SHP77 (cell line): ENCODE measurements at regions not wholly inside any gene's neighbourhood (a gene's known extent, or its start where the extent isn't known, plus 50 kb on each side); places are given as distances from the start of the nearest gene placed in this dataset.
A peak's percentile ranks its signal among the peaks of the same experiment; 100 is the strongest.
"Not testable (repeated sequence)": the region's sequence is repeated elsewhere in the genome, so short reads cannot be mapped to it uniquely, and the experiment has no call there.

ENCODE experiments used
- DNase-seq, 2 experiments: peaks; one replicate each; lab custom pipeline; 2025; lab: John Stamatoyannopoulos, UW

DNA sequence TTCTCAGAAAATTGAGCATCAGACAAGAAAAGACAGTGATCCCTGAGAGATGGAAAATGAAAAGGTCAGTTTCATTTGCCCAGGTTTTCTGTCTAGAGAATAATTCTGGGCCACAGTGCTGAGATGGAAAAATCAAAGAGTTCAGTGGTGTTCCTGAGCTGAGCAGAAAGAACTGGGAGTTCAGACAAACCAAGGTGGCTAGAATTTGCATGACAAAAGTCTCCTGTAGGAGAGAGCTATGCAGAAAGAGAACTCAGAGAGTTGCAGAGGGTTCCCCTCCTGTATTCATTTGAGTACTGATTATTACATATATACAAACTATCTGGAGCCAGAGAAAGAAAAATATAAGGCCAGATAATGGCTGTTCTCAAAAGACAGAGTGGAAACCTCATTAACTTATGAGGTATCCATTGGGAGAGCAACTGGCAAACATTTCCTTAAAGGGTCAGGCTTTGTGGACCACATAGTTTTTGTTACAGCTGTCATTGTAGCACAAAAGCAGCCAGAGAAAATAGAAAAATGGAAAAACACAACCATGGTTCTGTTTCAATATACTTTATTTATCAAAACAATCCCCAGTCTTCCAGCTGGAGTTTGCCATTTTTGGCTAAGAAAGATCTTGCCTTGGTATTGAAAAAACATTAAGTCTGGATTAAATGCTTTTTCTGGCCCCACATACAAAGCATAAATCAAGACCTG lies 1004.1 kb downstream of the TBL1XR1 start:
- DNase-seq: no peak

- no peak for DNase-seq
Observed at GRCh38 chr3:176190755-176191154, 1006.5 kb downstream of the TBL1XR1 start.

- DNase-seq: no peak
Observed at GRCh38 chr3:176183181-176183580, 1014.1 kb downstream of the TBL1XR1 start.

DNA sequence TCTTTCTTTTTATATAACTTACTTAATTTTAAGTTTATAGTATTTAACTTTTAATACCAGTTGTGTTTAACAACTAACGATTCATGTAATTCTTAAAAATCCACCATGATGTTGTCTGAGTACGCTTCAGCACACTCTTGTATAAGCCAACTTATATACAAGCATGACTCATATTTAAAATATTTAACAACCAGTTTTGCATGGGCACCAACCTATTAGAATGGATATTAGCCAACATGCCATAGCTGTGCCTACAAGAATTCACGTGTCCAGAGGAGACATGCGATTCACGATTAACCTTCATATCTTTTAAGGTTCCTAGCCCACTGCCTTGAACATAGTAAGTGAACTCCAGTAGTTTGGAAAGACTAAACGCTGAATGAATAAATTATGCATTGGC lies 1023.2 kb downstream of the TBL1XR1 start:
- no peak for DNase-seq

DNA sequence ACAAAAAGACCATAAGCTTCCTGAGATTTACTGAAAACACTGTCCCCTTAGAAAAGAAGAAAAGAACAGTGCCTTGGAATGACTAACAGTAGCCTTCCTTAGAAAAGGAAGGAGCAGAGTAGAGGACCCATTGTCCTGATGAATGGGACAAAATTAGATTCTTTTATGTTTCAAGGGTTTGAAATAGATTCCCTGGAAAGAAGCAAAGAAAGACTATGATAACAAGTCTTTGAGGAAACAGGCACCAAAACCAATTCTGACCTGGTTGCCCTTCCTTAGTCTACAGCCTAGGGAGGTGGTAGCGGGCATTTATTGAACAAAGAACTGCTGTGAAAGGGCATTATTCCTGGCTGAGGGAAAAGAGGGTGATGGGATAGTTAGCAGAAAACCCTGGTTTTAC lies 1024.8 kb downstream of the TBL1XR1 start:
- no peak for DNase-seq

GRCh38 chr3:176167272-176167671 lies 1030.0 kb downstream of the TBL1XR1 start:
- DNase-seq: no peak

DNA sequence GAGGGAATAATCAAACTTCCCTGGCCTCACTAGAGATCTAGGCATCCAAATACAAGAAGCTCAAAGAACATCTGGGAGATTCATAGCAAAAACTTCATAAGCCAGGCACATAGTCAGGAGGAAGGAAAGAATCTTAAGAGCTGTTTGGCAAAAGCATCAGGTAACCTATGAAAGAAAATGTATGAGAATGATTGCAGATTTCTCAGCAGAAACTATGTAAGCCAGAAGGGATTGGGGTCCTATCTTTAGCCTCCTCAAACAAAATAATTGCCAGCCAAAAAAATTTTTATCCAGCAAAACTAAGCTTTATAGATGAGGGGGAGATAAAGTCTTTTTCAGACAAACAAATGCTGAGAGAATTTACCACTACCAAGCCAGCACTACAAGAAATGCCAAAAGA lies 1036.3 kb downstream of the TBL1XR1 start:
- DNase-seq: no peak

DNA sequence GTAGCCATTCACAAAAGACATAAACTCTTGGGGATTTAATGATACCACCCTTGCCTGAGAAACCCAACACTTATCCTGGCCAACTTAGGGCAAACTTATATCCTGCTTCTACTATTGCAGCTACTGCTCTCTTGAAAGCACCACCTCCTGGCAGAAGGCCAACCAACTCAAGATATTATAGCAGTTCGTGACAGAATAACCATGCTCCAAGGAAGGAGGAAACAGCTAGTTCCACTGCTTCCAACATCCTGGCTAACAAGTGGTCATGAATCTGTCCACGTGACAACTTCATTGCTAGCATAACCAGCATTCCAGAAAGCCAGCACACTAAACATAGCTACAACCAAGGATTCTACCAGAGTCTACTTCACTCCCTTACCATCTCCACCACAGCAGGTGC lies 1037.5 kb downstream of the TBL1XR1 start:
- no peak for DNase-seq

- DNase-seq: no peak
Observed at GRCh38 chr3:176155012-176155411, 1042.3 kb downstream of the TBL1XR1 start.

GRCh38 chr3:176149567-176149966 lies 1047.7 kb downstream of the TBL1XR1 start:
- no peak for DNase-seq

DNA sequence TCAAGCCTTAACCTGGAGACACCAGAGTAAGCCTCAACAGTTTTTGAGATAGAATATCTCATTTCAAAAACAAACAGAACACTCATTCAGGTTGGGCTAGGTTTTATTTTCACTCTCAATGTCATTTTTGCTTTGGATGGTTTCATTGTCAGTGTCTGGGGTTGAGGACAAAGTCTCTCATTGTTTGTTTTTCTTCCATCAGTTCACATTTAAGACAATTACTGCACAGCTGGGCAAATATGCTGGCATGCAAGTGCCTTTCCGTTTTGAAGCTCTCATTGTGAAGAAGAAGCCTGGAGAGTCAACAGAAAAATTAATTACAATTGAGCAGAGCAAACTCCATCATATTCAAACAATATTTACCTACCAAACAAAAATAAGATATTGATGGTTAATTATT lies 1050.0 kb downstream of the TBL1XR1 start:
- DNase-seq: peak; percentile 95 to 96

GRCh38 chr3:176141837-176142236 lies 1055.4 kb downstream of the TBL1XR1 start:
- no peak for DNase-seq

DNA sequence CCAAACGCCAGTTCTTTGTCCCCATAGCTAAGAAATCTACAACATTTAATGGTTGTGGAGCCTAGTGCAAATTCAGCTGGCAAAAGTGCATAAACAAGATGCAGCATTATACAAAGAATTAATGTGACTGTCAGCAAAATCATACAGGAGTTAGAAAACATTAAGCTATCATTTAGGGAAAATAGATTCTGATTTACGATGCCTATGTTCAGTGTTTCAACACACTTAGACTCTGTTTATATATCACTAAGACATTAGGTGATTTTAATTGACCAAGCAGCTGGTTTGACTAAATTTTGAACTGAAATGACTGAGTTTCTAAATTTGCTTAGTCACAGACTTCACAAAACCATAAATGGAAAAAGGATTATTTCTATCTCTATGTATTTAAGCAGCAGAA lies 1076.8 kb downstream of the TBL1XR1 start:
- DNase-seq: no peak

DNA sequence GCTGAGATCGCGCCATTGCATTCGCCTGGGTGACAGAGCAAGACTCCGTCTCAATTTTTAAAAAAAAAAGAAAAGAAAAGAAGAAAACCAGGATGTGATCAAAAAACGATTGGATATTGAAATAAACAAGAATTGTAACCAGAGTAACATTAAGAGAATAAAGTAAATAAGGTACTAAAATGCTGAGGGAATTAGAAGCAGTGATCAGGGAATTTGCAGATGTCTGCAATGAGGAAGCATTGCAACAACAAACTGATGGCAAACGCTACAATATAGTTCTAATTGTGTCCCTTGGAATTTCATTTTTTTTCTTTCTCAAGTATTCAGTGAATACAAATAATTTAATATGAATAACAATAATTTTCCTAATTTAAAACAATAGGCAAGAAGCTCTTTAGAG lies 1077.5 kb downstream of the TBL1XR1 start:
- DNase-seq: no peak

DNA sequence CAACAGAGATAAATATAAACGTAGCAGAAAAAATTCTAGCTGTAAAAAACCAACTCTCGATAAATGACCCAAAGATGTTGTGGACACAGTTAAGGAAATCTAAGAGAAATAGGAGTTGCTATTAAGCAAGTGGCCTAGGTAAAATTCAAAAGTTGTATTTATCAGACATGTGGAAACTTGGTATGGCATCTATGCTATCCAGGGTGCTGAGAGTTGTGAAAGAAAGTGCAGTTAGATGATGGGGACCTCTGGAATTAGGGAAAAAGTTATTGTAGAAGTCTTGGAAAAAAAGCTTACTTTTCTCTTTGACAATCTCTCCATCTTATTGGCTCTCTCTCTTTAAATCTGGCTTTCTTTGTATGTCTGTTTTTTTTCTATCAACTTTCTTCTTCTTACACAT lies 1090.9 kb downstream of the TBL1XR1 start:
- no peak for DNase-seq

DNA sequence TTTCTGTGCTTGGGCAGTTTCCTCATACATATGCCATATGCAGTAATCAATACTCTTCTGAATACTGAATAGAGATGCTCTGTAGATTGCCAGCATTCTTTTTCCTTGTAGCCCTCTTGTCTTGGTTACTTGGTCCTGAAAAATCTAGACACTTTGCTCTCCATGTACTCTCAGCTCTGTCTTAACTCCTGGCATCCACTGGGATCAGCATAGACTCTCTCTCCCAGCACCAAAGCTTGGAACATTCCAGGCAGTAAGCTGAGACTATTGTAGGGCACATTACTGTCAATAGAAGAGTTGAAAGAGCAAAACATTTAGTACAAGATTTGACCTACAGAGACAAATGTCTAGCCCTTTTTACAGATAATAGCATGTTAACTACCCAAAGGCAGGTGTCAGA lies 1100.3 kb downstream of the TBL1XR1 start:
- DNase-seq: no peak

DNA sequence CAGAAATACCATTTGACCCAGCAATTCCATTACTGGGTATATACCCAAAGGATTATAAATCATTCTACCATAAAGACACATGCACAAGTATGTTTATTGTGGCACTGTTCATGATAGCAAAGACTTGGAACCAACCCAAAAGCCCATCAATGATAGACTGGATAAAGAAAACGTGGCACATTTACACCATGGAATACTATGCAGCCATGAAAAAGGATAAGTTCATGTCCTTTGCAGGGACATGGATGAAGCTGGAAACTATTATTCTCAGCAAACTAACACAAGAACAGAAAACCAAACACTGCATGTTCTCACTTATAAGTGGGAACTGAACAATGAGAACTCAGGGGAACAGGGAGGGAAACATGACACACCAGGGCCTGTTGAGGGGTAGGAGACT lies 1103.4 kb downstream of the TBL1XR1 start:
- not testable (repeated sequence) for DNase-seq

- no peak for DNase-seq
Observed at GRCh38 chr3:176090727-176091126, 1106.6 kb downstream of the TBL1XR1 start.

GRCh38 chr3:176088962-176089383 lies 1108.3 kb downstream of the TBL1XR1 start:
- no peak for DNase-seq

- no peak for DNase-seq
Observed at GRCh38 chr3:176087066-176087697, 1110.1 kb downstream of the TBL1XR1 start.

DNA sequence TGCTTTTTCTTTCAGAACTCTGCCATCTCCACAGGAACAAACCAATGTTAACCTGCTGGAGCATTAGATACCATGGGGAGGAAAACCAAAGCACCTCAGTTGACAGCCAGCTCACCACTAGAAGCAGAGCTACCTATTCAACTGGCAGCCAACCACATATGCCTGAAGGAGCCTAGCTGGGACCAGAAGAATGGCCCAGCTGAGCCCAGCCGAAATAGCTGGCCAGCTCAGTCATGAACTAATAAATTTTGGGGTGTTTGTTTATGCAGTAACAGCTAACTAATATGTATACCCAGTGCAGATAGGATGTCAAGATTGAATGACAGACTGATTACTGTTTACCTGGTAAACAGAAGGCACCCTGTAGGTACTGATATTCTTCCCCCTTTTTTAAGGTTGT lies 1117.5 kb downstream of the TBL1XR1 start:
- DNase-seq: no peak

DNA sequence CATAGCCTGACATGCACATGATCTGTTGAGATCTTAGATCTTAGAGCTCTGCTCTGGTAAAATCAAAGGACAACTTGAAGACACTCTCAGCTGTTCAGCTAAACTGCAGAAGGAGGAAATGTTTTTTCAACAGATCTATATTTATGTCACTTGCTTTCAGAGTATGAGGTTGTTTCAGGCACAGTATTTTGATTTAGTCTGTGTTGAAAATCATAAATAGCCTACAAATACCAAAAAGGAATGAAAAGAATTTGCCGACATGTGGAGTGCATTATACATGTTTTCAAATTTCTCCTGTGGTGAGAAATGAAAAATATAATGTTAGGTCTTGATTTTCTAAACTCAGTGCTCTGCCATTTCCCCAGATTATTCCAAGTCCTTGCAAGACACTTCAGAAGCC lies 1118.4 kb downstream of the TBL1XR1 start:
- DNase-seq: no peak

GRCh38 chr3:176075491-176075890 lies 1121.8 kb downstream of the TBL1XR1 start:
- DNase-seq: no peak

- no peak for DNase-seq
Observed at GRCh38 chr3:176075046-176075445, 1122.2 kb downstream of the TBL1XR1 start.
